ENCODE measurements at regions not wholly inside any gene's neighbourhood (a gene's known extent, or its start where the extent isn't known, plus 50 kb on each side); places are given as distances from the start of the nearest gene placed in this dataset.

- Histone ChIP-seq H3K9me3 (ENCODE audit: control insufficient read depth, insufficient read depth, low read depth, low read length) (no peaks in the 10 kb centered on the region), H3K4me1 (ENCODE audit: control insufficient read depth, insufficient read depth, low read length) (no peaks in the 10 kb centered on the region), H3K4me3 (ENCODE audit: low read depth, low read length) (no peak overlapping the region), H3K27ac (ENCODE audit: extremely low read depth, low read depth, low read length) (no peak overlapping the region), H3K36me3 (ENCODE audit: control insufficient read depth in 2 of 2, insufficient read depth in 1 of 2, low read length in 2 of 2) (no peaks in the 10 kb centered on the region)
- no peak for TF ChIP-seq ZNF645 (tag by site-specific recombination; IDR thresholded peaks at IDR 0.05)
- no peak for TF ChIP-seq ZBTB48 (tag by site-specific recombination; IDR thresholded peaks at IDR 0.05)
- TF ChIP-seq ZBTB20 (tag by site-specific recombination; IDR thresholded peaks at IDR 0.05), result no peak
- TF ChIP-seq ZNF223 (tag by site-specific recombination; IDR thresholded peaks at IDR 0.05), result no peak
- no peak for TF ChIP-seq KLF16 (tag by site-specific recombination; IDR thresholded peaks at IDR 0.05)
- TF ChIP-seq ZBTB11 (tag by site-specific recombination; conservative IDR thresholded peaks at IDR 0.05; ENCODE audit: low read depth), result no peak
- TF ChIP-seq ZSCAN30 (tag by site-specific recombination; IDR thresholded peaks at IDR 0.05), result no peak
- no peak for TF ChIP-seq ZNF544 (tag by site-specific recombination; IDR thresholded peaks at IDR 0.05)
- TF ChIP-seq SCRT2 (tag by site-specific recombination; IDR thresholded peaks at IDR 0.05), result no peak
- no peak for TF ChIP-seq ZSCAN5A (tag by site-specific recombination; IDR thresholded peaks at IDR 0.05)
- TF ChIP-seq ZNF335 (tag by site-specific recombination; conservative IDR thresholded peaks at IDR 0.05), result no peak
- no peak for TF ChIP-seq ZFP37 (tag by site-specific recombination; IDR thresholded peaks at IDR 0.05)
- no peak for TF ChIP-seq ZNF473 (tag by site-specific recombination; IDR thresholded peaks at IDR 0.05)
- TF ChIP-seq ZNF704 (tag by site-specific recombination; IDR thresholded peaks at IDR 0.05), result no peak
- TF ChIP-seq ZBTB6 (tag by site-specific recombination; IDR thresholded peaks at IDR 0.05), result no peak
- no peak for TF ChIP-seq ZNF530 (tag by site-specific recombination; IDR thresholded peaks at IDR 0.05; ENCODE audit: low read depth)
- no peak for TF ChIP-seq ZNF341 (tag by site-specific recombination; IDR thresholded peaks at IDR 0.05; ENCODE audit: low read depth)
- no peak for TF ChIP-seq ZNF785 (tag by site-specific recombination; IDR thresholded peaks at IDR 0.05)
- no peak for TF ChIP-seq ZNF639 (tag by site-specific recombination; IDR thresholded peaks at IDR 0.05)
- ChIA-PET POLR2A (interaction anchor here (0.5 kb wide), 1 partner anchor 177 kb away, joined by 3 read pairs; no protein-coding TSS in a partner anchor), CTCF (no interaction called here)
Measured at GRCh38 chr5:173709761-173710160, 93.3 kb upstream of the BOD1 start.

Measured in HEK293 (cell line).